CD14-positive monocyte (primary cell): ENCODE measurements at regions not wholly inside any gene's neighbourhood (a gene's known extent, or its start where the extent isn't known, plus 50 kb on each side); places are given as distances from the start of the nearest gene placed in this dataset.

Experiments
- DNase-seq, 3 donors: peaks; one replicate each; pipeline ENCODE4 v3.0.0-alpha.2; 2011 to 2022
- H2AFZ ChIP-seq: 2 replicates; pipeline ENCODE4 v1.6.0; 2012; ENCODE audit warnings: mild to moderate bottlenecking, low read depth, low read length, inconsistent platforms; ENCODE audit not compliant: insufficient read depth, poor library complexity, severe bottlenecking
- H3K27ac ChIP-seq, 2 donors: 1 replicate in 1 of 2; 2 replicates in 1 of 2; pipeline ENCODE4 v1.5.1; 2012 to 2013; ENCODE audit warnings: low read length in 2 of 2, control low read depth in 1 of 2, inconsistent platforms in 1 of 2, low read depth in 1 of 2, mild to moderate bottlenecking in 1 of 2
- H3K27me3 ChIP-seq, 2 donors: one replicate each; pipeline versions ENCODE4 v1.6.0 to v1.6.1; 2011 to 2013; ENCODE audit warnings: low read length in 2 of 2; ENCODE audit not compliant: control insufficient read depth in 2 of 2, insufficient read depth in 2 of 2
- H3K36me3 ChIP-seq, 2 donors: replicated peaks in 1 of 2; 1 replicate in 1 of 2; 2 replicates in 1 of 2; pipeline versions ENCODE4 v1.5.1 to v1.6.1; 2012 to 2013; ENCODE audit warnings: low read length in 2 of 2, control low read depth in 1 of 2, inconsistent platforms in 1 of 2, mild to moderate bottlenecking in 1 of 2; ENCODE audit not compliant: insufficient read depth in 2 of 2, control insufficient read depth in 1 of 2
- H3K4me1 ChIP-seq, 2 donors: 1 replicate in 1 of 2; 2 replicates in 1 of 2; pipeline versions ENCODE4 v1.5.1 to v1.6.1; 2012 to 2013; ENCODE audit warnings: low read length in 2 of 2, control low read depth in 1 of 2, inconsistent platforms in 1 of 2, mild to moderate bottlenecking in 1 of 2, moderate library complexity in 1 of 2; ENCODE audit not compliant: insufficient read depth in 2 of 2, control insufficient read depth in 1 of 2
- H3K4me2 ChIP-seq: replicated peaks from 2 replicates; pipeline ENCODE3; 2012; ENCODE audit warnings: low read length, moderate library complexity, mild to moderate bottlenecking; ENCODE audit not compliant: poor library complexity, severe bottlenecking; ENCODE audit errors: extremely low read depth
- H3K4me3 ChIP-seq, 3 experiments: fragments of 200-600 bp in 1 of 3; sonication (generic) in 1 of 3; replicated peaks in 1 of 3; 1 replicate in 2 of 3; 2 replicates in 1 of 3; pipeline ENCODE4 v1.5.1; 2011 to 2013; ENCODE audit warnings: low read length in 3 of 3, mild to moderate bottlenecking in 3 of 3, control low read depth in 2 of 3, low read depth in 2 of 3, inconsistent platforms in 1 of 3, moderate library complexity in 1 of 3
- H3K79me2 ChIP-seq: 2 replicates; pipeline ENCODE4 v1.6.0; 2012; ENCODE audit warnings: mild to moderate bottlenecking, control low read depth, inconsistent platforms, low read length, moderate library complexity; ENCODE audit not compliant: insufficient read depth
- H3K9ac ChIP-seq: 2 replicates; pipeline ENCODE4 v1.6.0; 2017; ENCODE audit warnings: low read length, mild to moderate bottlenecking; ENCODE audit not compliant: insufficient read depth, poor library complexity, severe bottlenecking
- H3K9me3 ChIP-seq, 2 donors: replicated peaks in 1 of 2; 1 replicate in 1 of 2; 2 replicates in 1 of 2; pipeline versions ENCODE4 v1.5.1 to v1.6.1; 2012 to 2013; ENCODE audit warnings: low read length in 2 of 2, control low read depth in 1 of 2; ENCODE audit not compliant: control insufficient read depth in 1 of 2, insufficient read depth in 1 of 2
- H4K20me1 ChIP-seq: 2 replicates; pipeline ENCODE4 v1.6.0; 2012; ENCODE audit warnings: mild to moderate bottlenecking, low read length, control low read depth, moderate library complexity; ENCODE audit not compliant: insufficient read depth
- H3K27ac Mint-ChIP-seq, 7 donors: one replicate each; pipeline ENCODE4 v1.8.0; 2020; ENCODE audit warnings: mild to moderate bottlenecking in 7 of 7, mixed read lengths in 7 of 7, moderate library complexity in 6 of 7, inconsistent platforms in 2 of 7
- H3K27me3 Mint-ChIP-seq, 3 donors: one replicate each; pipeline ENCODE4 v1.8.0; 2021 to 2022; ENCODE audit warnings: low read depth in 3 of 3, mild to moderate bottlenecking in 3 of 3, mixed read lengths in 3 of 3, moderate library complexity in 3 of 3, inconsistent platforms in 1 of 3
- H3K36me3 Mint-ChIP-seq, 2 donors: one replicate each; pipeline ENCODE4 v1.8.0; 2020; ENCODE audit warnings: mixed read lengths in 2 of 2, inconsistent platforms in 1 of 2, mild to moderate bottlenecking in 1 of 2
- H3K4me1 Mint-ChIP-seq: one replicate; pipeline ENCODE4 v1.8.0; 2020; ENCODE audit warnings: mild to moderate bottlenecking, mixed read lengths
- H3K4me3 Mint-ChIP-seq, 2 donors: one replicate each; pipeline ENCODE4 v1.8.0; 2020; ENCODE audit warnings: mild to moderate bottlenecking in 2 of 2, mixed read lengths in 2 of 2, moderate library complexity in 1 of 2
- H3K9me3 Mint-ChIP-seq, 7 donors: one replicate each; pipeline ENCODE4 v1.8.0; 2020 to 2022; ENCODE audit warnings: mixed read lengths in 7 of 7, mild to moderate bottlenecking in 6 of 7, moderate library complexity in 6 of 7, inconsistent platforms in 2 of 7
- WGBS: methylation state at CpG from one replicate; pipeline ENCODE4 v1.1.5; 2013; ENCODE audit warnings: missing lambda C conversion rate; ENCODE audit not compliant: insufficient coverage; 5-methylcytosine and 5-hydroxymethylcytosine counted together
- intact Hi-C, 2 donors: fragments of 100-400 bp; cut with micrococcal nuclease; formaldehyde crosslinking; loops; one replicate each; pipeline versions ENCODE4 v1.15.0 to v1.15.1; 2023
- TF ChIP-seq, protein P1 (sequence below): fragments of 200-600 bp; IDR thresholded peaks from one replicate; pipeline ENCODE4 v1.8.0; 2022; ENCODE audit warnings: antibody characterized with exemption, mild to moderate bottlenecking

DNA sequence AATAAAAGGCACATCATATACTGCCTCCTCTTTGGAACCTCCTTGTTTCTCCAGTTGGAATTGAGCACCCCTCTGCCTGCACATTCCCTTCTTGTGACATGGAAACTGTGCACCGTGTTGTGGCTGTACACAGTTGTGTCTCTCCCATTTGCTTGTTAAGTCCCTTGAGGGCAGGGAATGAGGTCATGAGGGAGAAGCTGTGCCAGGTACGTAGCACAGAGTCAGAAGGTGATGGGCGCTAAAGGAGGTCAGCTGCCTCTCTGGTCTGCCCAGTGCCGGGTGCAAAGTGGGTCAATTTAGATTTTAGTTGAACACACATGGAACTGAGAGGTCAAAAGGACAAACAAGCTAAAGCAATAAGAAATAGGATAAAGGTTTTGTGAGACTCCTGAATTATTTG lies 124.4 kb downstream of the FAM43A start:
- no peaks in the 10 kb centered on the region for H3K36me3 ChIP-seq
- H3K79me2 ChIP-seq, result no peaks in the 10 kb centered on the region
- TF ChIP-seq, protein P1, sequence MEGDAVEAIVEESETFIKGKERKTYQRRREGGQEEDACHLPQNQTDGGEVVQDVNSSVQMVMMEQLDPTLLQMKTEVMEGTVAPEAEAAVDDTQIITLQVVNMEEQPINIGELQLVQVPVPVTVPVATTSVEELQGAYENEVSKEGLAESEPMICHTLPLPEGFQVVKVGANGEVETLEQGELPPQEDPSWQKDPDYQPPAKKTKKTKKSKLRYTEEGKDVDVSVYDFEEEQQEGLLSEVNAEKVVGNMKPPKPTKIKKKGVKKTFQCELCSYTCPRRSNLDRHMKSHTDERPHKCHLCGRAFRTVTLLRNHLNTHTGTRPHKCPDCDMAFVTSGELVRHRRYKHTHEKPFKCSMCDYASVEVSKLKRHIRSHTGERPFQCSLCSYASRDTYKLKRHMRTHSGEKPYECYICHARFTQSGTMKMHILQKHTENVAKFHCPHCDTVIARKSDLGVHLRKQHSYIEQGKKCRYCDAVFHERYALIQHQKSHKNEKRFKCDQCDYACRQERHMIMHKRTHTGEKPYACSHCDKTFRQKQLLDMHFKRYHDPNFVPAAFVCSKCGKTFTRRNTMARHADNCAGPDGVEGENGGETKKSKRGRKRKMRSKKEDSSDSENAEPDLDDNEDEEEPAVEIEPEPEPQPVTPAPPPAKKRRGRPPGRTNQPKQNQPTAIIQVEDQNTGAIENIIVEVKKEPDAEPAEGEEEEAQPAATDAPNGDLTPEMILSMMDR, result no peak
- no peak for DNase-seq
- Mint-ChIP-seq H3K4me1 (peaks cover 4% of the 10 kb centered on the region), H3K4me3 (no peak overlapping the region), H3K9me3 (no peaks in the 10 kb centered on the region), H3K27me3 (peaks cover 0 to 2% (median 1%) of the 10 kb centered on the region in 3 donors), H3K36me3 (no peaks in the 10 kb centered on the region), H3K27ac (no peak overlapping the region)
- H3K27me3 ChIP-seq, result no peaks in the 10 kb centered on the region
- H3K9ac ChIP-seq, result no peak overlapping the region
- intact Hi-C loops, result no loop called here
- H3K9me3 ChIP-seq, result no peaks in the 10 kb centered on the region
- H3K4me2 ChIP-seq, result no peak overlapping the region
- H3K4me1 ChIP-seq, result no peaks in the 10 kb centered on the region
- H4K20me1 ChIP-seq, result no peaks in the 10 kb centered on the region
- H3K27ac ChIP-seq, result no peak overlapping the region
- H3K4me3 ChIP-seq, result no peak overlapping the region
- H2AFZ ChIP-seq, result no peak overlapping the region
- WGBS, result 91% methylated on average over 4 of the region's 4 CpGs

- Histone ChIP-seq H3K79me2 (no peaks in the 10 kb centered on the region), H3K9ac (no peak overlapping the region), H3K27ac (no peak overlapping the region), H3K9me3 (no peaks in the 10 kb centered on the region), H3K36me3 (no peaks in the 10 kb centered on the region), H2AFZ (no peak overlapping the region), H3K4me1 (no peaks in the 10 kb centered on the region), H3K27me3 (no peaks in the 10 kb centered on the region), H3K4me2 (no peak overlapping the region), H4K20me1 (no peaks in the 10 kb centered on the region), H3K4me3 (no peak overlapping the region)
- no peak for DNase-seq
- Mint-ChIP-seq H3K9me3 (no peaks in the 10 kb centered on the region), H3K36me3 (no peaks in the 10 kb centered on the region), H3K4me3 (no peak overlapping the region), H3K4me1 (peaks cover 8% of the 10 kb centered on the region), H3K27me3 (peaks cover 0 to 3% (median 1%) of the 10 kb centered on the region in 3 donors), H3K27ac (no peak overlapping the region)
- 73% methylated on average over 7 of the region's 9 CpGs for WGBS
- intact Hi-C loops, result no loop called here
- TF ChIP-seq, protein P1, result no peak
These were observed 125.4 kb downstream of the FAM43A start for GRCh38 chr3:194811118-194811517.
